K562 (cell line): ENCODE measurements at regions not wholly inside any gene's neighbourhood (a gene's known extent, or its start where the extent isn't known, plus 50 kb on each side); places are given as distances from the start of the nearest gene placed in this dataset.
"Not testable (repeated sequence)": the region's sequence is repeated elsewhere in the genome, so short reads cannot be mapped to it uniquely, and the experiment has no call there.

Source experiments
- ATAC-seq: fragments of 200-7000 bp; cut with Tn5 transposase; 3 replicates; pipeline ENCODE4 v1.9.1; 2020; ENCODE audit warnings: moderate library complexity
- BruUV-seq: library from RNA; stranded (reverse); fragments of 400-500 nt; replicated peaks from 2 replicates; lab custom pipeline; 2021; lab: Mats Ljungman, UMichigan
- CTCF ChIA-PET: fragments of 300-600 bp; formaldehyde crosslinking; extraction: SDS; loops from one replicate; lab custom pipeline; 2021; ENCODE audit warnings: low intra/inter-chr PET ratio; lab: Yijun Ruan, JAX
- POLR2A ChIA-PET: fragments of 300-600, 350-650 bp; sonication (Branson Sonifier 250); formaldehyde crosslinking; extraction: SDS; loops from one replicate; lab custom pipeline; 2021; ENCODE audit warnings: antibody characterized with exemption, inconsistent platforms; lab: Yijun Ruan, JAX
- DNase-seq, 4 experiments: peaks; one replicate each; pipeline versions ENCODE4 v3.0.0 to v3.0.0-alpha.2; 2011 to 2018; ENCODE audit warnings: low spot score in 3 of 4, mixed read lengths in 3 of 4; ENCODE audit errors: extremely low read depth in 1 of 4
- FAIRE-seq: peaks from 2 replicates; lab custom pipeline; 2011; peaks lifted over from hg19 to GRCh38; lab: Jason Lieb, UNC
- H2AFZ ChIP-seq: 2 replicates; pipeline ENCODE4 v1.6.0; 2011; ENCODE audit warnings: low read depth, low read length, control low read depth, inconsistent platforms
- H3K27ac ChIP-seq: fragments of 200-600 bp; 3 replicates; pipeline ENCODE4 v1.8.0; 2011; ENCODE audit warnings: low read depth, mild to moderate bottlenecking, control low read depth, inconsistent platforms, low read length, moderate library complexity, mixed read lengths; ENCODE audit errors: extremely low read depth
- H3K27me3 ChIP-seq, 2 experiments: fragments of 300-600 bp in 1 of 2; 2 replicates in 1 of 2; 3 replicates in 1 of 2; pipeline versions ENCODE4 v1.6.0 to v1.8.0; 2011; ENCODE audit warnings: inconsistent platforms in 2 of 2, low read length in 2 of 2, mild to moderate bottlenecking in 1 of 2, mixed read lengths in 1 of 2, moderate library complexity in 1 of 2; ENCODE audit not compliant: control insufficient read depth in 2 of 2, insufficient read depth in 2 of 2
- H3K36me3 ChIP-seq: fragments of 300-600 bp; 3 replicates; pipeline ENCODE4 v1.8.0; 2011; ENCODE audit warnings: mild to moderate bottlenecking, low read length, inconsistent platforms; ENCODE audit not compliant: control insufficient read depth, insufficient read depth
- H3K4me1 ChIP-seq, 2 experiments: fragments of 200-600 bp in 1 of 2; replicated peaks in 1 of 2; 2 replicates in 1 of 2; 3 replicates in 1 of 2; pipeline versions ENCODE4 v1.5.1 to v1.8.0; 2011; ENCODE audit warnings: inconsistent platforms in 2 of 2, low read length in 2 of 2, mild to moderate bottlenecking in 1 of 2, mixed read lengths in 1 of 2, moderate library complexity in 1 of 2; ENCODE audit not compliant: control insufficient read depth in 2 of 2, insufficient read depth in 2 of 2
- H3K4me2 ChIP-seq: 2 replicates; pipeline ENCODE4 v1.6.1; 2011; ENCODE audit warnings: low read length, control low read depth, inconsistent platforms, mixed read lengths; ENCODE audit not compliant: insufficient read depth
- H3K4me3 ChIP-seq: fragments of 200-600 bp; sonication (generic), shearing (Covaris generic); 2 replicates; pipeline ENCODE4 v1.5.1; 2016; ENCODE audit warnings: control low read depth, inconsistent platforms
- H3K79me2 ChIP-seq: fragments of 200-600 bp; 3 replicates; pipeline ENCODE4 v1.8.0; 2011; ENCODE audit warnings: low read length, inconsistent platforms; ENCODE audit not compliant: control insufficient read depth, insufficient read depth
- H3K9ac ChIP-seq, 2 experiments: 2 replicates each; pipeline versions ENCODE4 v1.6.0 to v1.6.1; 2011; ENCODE audit warnings: low read depth in 2 of 2, low read length in 2 of 2, control low read depth in 1 of 2, inconsistent platforms in 1 of 2, mild to moderate bottlenecking in 1 of 2, mixed read lengths in 1 of 2; ENCODE audit not compliant: insufficient read depth in 1 of 2
- H3K9me1 ChIP-seq: one replicate; pipeline ENCODE4 v1.6.0; 2011; ENCODE audit warnings: inconsistent platforms, mild to moderate bottlenecking, low read length, moderate library complexity; ENCODE audit not compliant: control insufficient read depth, insufficient read depth
- H3K9me3 ChIP-seq: replicated peaks from 2 replicates; pipeline ENCODE4 v1.5.1; 2011; ENCODE audit warnings: low read depth, low read length, inconsistent platforms; ENCODE audit not compliant: control insufficient read depth, insufficient read depth
- H4K20me1 ChIP-seq: replicated peaks from 2 replicates; pipeline ENCODE4 v1.6.1; 2011; ENCODE audit warnings: low read length, inconsistent platforms, mixed read lengths; ENCODE audit not compliant: control insufficient read depth, insufficient read depth
- FOXM1 ChIP-seq, 2 experiments: fragments of 450-650 bp in 1 of 2; sonication (generic) in 1 of 2; formaldehyde crosslinking in 1 of 2; IDR thresholded peaks; 2 replicates each; pipeline versions ENCODE4 v1.6.1 to v1.9.0; 2017 to 2022; ENCODE audit warnings: low read depth in 2 of 2, mild to moderate bottlenecking in 2 of 2, missing genetic modification reagents in 1 of 2, moderate library complexity in 1 of 2
- HMBOX1 ChIP-seq: sonication (generic); IDR thresholded peaks from 2 replicates; pipeline ENCODE4 v1.6.1; 2016
- TFAP4 ChIP-seq: sonication (generic); formaldehyde crosslinking; IDR thresholded peaks from 2 replicates; pipeline ENCODE4 v1.8.0; 2022; ENCODE audit warnings: missing genetic modification reagents, mild to moderate bottlenecking, moderate library complexity, borderline replicate concordance
- WGBS: fragments of 100-300 bp; shearing (Covaris generic); methylation state at CpG from one replicate; pipeline ENCODE4 v1.1.6; 2016; ENCODE audit warnings: low coverage, mixed read lengths; ENCODE audit not compliant: insufficient coverage; ENCODE audit errors: missing lambda C conversion rate; 5-methylcytosine and 5-hydroxymethylcytosine counted together
- in situ Hi-C: fragments of 300-500 bp; cut with MboI; formaldehyde crosslinking; loops from 4 replicates; pipeline ENCODE4 v1.15.0; 2018; ENCODE audit warnings: inconsistent platforms, mixed read lengths
- intact Hi-C: fragments of 100-400 bp; cut with micrococcal nuclease; formaldehyde crosslinking; loops from 2 replicates; pipeline ENCODE4 v1.14.2; 2022

- BruUV-seq; CTCF ChIA-PET; H3K4me3 ChIP-seq; H3K27me3 ChIP-seq; H3K4me2 ChIP-seq; H3K9me3 ChIP-seq; H3K79me2 ChIP-seq; DNase-seq; in situ Hi-C loops; H3K36me3 ChIP-seq; intact Hi-C loops; H3K9ac ChIP-seq; ATAC-seq; TF ChIP-seq FOXM1 (CRISPR knock-in tag; IDR thresholded peaks at IDR 0.05; ENCODE audit: low read depth): not testable (repeated sequence)
- POLR2A ChIA-PET: interaction anchor here (0.7 to 1.5 kb wide), 3 partner anchors 11 to 53 kb away, joined by 3 to 6 read pairs (median 4); no protein-coding TSS in a partner anchor
- Histone ChIP-seq H2AFZ (peak overlapping the region; percentile 60; the same call in 1 of the 2 replicates), H3K27ac (peak overlapping the region; percentile 3; the same call in 1 of the 3 replicates), H3K4me1 (peaks cover 0 to 14% of the 10 kb centered on the region in 2 experiments; a peak in 3 of 5 replicates)
- TF ChIP-seq HMBOX1 (0 out of 2 replicates have a peak, but pooled peaks have one; percentile 9), TFAP4 (CRISPR knock-in tag) (peak; percentile 15; the same call in 1 of the 2 replicates), FOXM1 (IDR thresholded peaks at IDR 0.05; ENCODE audit: low read depth) (peak; percentile 38; the same call in 1 of the 2 replicates)
- TF ChIP-seq, all 486 proteins: peak for 3; not testable (repeated sequence) for 483
- not testable (repeated sequence) for H4K20me1 ChIP-seq, H3K9me1 ChIP-seq, FAIRE-seq
- WGBS: 7% methylated on average over 1 of the region's 1 CpG
Measured at GRCh38 chr1:109839276-109839675, 71.4 kb upstream of the CSF1 start.
